HEK293 (cell line): ENCODE measurements at regions not wholly inside any gene's neighbourhood (a gene's known extent, or its start where the extent isn't known, plus 50 kb on each side); places are given as distances from the start of the nearest gene placed in this dataset.

ENCODE experiments used
- CTCF ChIP-seq: fragments of 450-650 bp; formaldehyde crosslinking; IDR thresholded peaks from 2 replicates; pipeline ENCODE4 v1.5.1; 2016; ENCODE audit warnings: missing biosample characterization, missing genetic modification characterization
- YY2 ChIP-seq: fragments of 450-650 bp; formaldehyde crosslinking; IDR thresholded peaks from 2 replicates; pipeline ENCODE4 v1.5.1; 2016; ENCODE audit warnings: missing biosample characterization, missing genetic modification characterization
- ZNF623 ChIP-seq: fragments of 450-650 bp; formaldehyde crosslinking; IDR thresholded peaks from 2 replicates; pipeline ENCODE4 v1.5.1; 2016; ENCODE audit warnings: missing biosample characterization, missing genetic modification characterization

- TF ChIP-seq CTCF (tag by site-specific recombination) (no peak), ZNF623 (tag by site-specific recombination) (no peak), YY2 (tag by site-specific recombination) (no peak)
Observed at GRCh38 chr22:26796785-26797184, 139.4 kb downstream of the MIAT start.
